AG09309 (cell line): ENCODE measurements at regions not wholly inside any gene's neighbourhood (a gene's known extent, or its start where the extent isn't known, plus 50 kb on each side); places are given as distances from the start of the nearest gene placed in this dataset.
"Not testable (repeated sequence)": the region's sequence is repeated elsewhere in the genome, so short reads cannot be mapped to it uniquely, and the experiment has no call there.

ENCODE experiments used
- DNase-seq: peaks from one replicate; pipeline ENCODE4 v3.0.0-alpha.2; 2010; ENCODE audit warnings: low read depth
- H3K4me3 ChIP-seq: 2 replicates; pipeline ENCODE4 v1.5.1; 2011; ENCODE audit warnings: mild to moderate bottlenecking, low read depth, low read length, moderate library complexity; ENCODE audit not compliant: control insufficient read depth
- TF ChIP-seq, protein P1 (sequence below): IDR thresholded peaks from 2 replicates; pipeline ENCODE4 v1.5.1; 2011; ENCODE audit warnings: mild to moderate bottlenecking, low read depth, low read length, inconsistent platforms; ENCODE audit not compliant: insufficient read depth, control insufficient read depth; ENCODE audit errors: missing control alignments

DNA sequence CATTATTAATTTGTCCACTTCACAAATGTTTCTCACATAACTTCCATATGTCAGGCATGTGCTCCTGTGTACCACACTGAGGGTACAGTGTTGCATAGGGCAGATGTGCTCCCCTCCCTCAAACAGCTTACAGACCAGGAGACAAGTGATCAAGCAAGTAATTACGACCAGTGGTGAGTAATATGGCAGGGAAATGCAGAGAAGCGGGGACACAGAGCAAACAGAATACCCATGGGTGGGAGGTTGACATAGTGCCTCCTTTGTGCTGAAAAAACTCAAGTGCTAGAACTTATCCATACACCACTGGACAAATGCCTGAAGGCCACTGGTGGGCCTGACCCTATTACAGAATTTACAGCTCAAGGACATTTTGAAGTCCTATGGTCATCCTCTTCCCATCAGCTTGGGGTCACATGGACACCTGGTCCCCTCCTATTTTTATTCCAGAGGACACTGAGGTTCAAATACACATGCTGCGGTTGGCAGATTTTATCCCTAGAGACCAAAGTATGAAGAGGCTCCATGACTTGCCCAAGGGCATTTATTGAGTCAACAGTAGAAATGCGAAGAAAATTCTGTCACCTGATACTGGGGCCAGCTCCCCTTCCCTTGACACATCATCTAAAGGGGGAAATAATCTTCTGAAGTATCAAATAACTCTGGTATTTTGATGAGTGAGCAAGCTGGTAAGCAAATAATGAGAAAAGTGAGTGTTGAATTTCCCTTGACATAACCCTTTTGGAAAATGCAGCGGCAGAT is 116.6 kb downstream of the QRSL1 start:
- no peak for DNase-seq
- TF ChIP-seq, protein P1, sequence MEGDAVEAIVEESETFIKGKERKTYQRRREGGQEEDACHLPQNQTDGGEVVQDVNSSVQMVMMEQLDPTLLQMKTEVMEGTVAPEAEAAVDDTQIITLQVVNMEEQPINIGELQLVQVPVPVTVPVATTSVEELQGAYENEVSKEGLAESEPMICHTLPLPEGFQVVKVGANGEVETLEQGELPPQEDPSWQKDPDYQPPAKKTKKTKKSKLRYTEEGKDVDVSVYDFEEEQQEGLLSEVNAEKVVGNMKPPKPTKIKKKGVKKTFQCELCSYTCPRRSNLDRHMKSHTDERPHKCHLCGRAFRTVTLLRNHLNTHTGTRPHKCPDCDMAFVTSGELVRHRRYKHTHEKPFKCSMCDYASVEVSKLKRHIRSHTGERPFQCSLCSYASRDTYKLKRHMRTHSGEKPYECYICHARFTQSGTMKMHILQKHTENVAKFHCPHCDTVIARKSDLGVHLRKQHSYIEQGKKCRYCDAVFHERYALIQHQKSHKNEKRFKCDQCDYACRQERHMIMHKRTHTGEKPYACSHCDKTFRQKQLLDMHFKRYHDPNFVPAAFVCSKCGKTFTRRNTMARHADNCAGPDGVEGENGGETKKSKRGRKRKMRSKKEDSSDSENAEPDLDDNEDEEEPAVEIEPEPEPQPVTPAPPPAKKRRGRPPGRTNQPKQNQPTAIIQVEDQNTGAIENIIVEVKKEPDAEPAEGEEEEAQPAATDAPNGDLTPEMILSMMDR: no peak
- H3K4me3 ChIP-seq: no peak overlapping the region

DNA sequence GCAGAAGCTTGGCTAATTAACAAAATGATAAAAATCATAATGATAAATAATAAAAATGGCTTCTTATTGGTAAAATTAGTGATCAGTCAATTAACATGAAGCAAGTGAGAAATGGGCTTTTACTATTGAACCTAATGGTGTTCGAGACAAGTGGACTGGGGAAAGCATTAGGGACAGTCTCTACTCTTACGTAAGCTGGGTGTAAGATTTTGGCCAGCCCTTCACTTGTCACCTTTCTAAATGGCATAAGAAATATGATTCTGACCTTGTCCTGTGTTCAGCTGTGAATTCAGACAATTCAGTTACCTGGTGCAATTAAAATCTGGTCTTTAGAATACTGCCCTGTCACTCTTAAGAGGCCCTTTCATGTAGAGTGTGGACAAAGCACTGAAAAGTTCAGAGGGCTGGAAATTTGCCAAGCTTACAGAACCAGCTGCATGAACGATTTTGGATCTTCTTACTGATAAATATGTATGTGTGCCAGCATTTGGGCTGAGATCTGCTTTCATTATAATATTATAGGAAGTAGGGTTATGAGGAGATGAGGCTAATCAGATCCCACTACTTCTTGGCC is 115.9 kb downstream of the QRSL1 start:
- DNase-seq: no peak
- TF ChIP-seq, protein P1: no peak
- H3K4me3 ChIP-seq: no peak overlapping the region

DNA sequence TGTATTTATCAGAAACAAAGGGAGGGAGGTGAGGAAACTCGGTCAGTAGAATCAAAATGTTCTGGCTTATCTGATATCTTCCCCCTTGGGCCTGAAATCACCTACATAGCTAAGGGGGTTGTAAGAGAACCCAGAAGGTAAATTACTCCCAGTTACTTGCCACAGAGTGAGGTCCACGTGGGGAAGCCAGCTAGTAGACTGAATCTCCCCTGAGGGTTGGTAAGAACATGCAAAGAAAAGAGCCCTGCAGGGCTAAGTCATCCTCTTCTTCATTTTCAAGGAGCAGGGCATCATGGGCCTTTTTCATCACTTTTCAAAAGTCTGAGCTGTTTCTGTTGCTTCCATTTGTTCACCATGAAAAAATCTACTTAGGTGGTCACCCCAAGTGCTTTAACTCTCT is 115.4 kb downstream of the QRSL1 start:
- no peak overlapping the region for H3K4me3 ChIP-seq
- DNase-seq: no peak
- TF ChIP-seq, protein P1: no peak

DNA sequence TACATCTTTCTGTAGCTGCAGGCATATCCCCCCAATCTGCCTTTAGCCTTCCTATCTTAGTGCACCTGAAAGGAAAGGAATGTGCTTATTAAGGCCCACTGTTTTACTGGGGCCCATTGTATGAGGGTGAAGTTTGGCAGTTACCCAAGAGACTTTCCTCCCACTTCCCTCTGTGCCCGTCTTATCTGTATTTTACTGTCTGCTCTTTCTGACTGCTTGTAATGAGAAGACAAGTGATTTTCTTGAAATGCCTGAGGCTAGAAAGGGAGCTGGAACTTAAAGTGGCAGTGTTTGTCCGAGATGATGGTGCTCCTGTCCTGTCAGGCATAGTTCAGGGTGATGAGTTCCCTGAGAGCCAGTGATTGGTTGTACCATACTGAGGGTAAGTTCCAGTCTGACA is 114.7 kb downstream of the QRSL1 start:
- H3K4me3 ChIP-seq: not testable (repeated sequence)

DNA sequence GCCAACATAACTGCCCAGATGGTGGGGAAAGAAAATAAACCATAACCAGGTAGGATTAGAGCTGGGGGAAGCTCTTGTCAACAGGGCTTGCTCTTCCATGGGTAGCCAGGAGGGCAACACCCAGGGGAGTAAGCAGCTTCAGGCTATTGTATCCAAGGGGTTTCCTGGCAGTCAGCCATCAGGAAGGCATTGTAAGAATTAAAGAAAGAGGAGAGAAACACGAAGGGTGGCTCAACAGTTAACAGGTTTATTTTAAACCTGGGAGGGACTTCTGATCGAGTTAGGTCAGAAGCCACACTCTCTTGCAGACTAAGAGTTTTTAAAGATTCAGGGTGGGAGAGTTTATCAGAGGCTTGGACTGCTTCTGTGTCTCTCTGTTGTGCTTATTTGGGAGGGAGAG is 114.2 kb downstream of the QRSL1 start:
- TF ChIP-seq, protein P1: no peak
- no peak overlapping the region for H3K4me3 ChIP-seq
- DNase-seq: no peak

More for the DNA sequence above, 114.7 kb downstream of the QRSL1 start:
- not testable (repeated sequence) for DNase-seq

DNA sequence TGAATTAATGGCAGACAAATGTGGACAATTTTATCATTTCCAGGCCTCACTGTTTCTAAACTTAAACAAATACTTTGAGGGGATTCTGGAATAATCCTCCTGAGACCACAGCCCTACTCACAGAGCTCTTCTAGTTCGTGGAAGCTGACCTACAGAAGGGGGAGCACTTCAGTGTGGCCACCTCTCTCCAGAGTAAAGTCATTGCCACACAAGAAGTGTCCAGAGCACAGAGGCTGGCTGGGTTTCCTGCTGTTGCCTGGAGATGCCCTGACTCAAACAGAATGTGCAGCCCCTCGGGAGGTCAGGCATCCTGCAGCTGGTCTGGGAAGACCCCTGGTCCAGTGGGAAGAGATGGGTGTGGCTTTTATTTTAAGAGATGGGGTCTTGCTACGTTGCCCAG is 110.9 kb downstream of the QRSL1 start:
- TF ChIP-seq, protein P1: no peak
- H3K4me3 ChIP-seq: no peak overlapping the region
- DNase-seq: no peak

DNA sequence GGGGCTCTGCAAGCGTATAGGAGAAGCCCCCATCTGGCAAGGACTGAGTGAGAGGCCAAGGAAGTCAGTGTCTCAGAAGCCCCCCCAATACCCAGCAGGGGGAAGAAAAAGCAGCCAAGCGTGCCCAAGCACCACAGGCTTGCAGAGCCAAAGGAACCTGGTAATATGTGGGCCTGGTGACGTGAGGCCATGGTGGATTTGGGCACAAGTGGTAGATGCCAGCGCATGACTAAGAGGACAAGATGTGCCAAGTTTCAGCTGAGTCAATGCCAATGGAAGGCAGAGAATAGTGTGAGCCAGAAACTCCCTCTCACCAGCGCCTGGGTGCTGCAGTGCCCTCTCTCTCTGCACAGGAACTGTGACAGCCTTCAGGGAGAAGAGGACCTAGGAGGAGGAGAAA is 110.0 kb downstream of the QRSL1 start:
- H3K4me3 ChIP-seq: no peak overlapping the region
- TF ChIP-seq, protein P1: no peak
- DNase-seq: no peak
